ENCODE measurements at regions not wholly inside any gene's neighbourhood (a gene's known extent, or its start where the extent isn't known, plus 50 kb on each side); places are given as distances from the start of the nearest gene placed in this dataset.

GRCh38 chr16:9679213-9679767, 502.9 kb downstream of the GRIN2A start:
- H3K9me3 ChIP-seq: no peaks in the 10 kb centered on the region
- no peak overlapping the region for H3K4me3 ChIP-seq
- H3K36me3 ChIP-seq: no peaks in the 10 kb centered on the region
- DNase-seq: no peak
- no peak for TF ChIP-seq POLR2A (IDR thresholded peaks at IDR 0.05)
- TF ChIP-seq CTCF (IDR thresholded peaks at IDR 0.05): no peak
- no peak overlapping the region for H3K27ac ChIP-seq
- H3K4me1 ChIP-seq: peaks cover 0 to 9% (median 0%) of the 10 kb centered on the region in 4 donors
- no peaks in the 10 kb centered on the region for H3K27me3 ChIP-seq

- Histone ChIP-seq H3K9me3 (no peaks in the 10 kb centered on the region), H3K27me3 (no peaks in the 10 kb centered on the region), H3K27ac (no peak overlapping the region), H3K36me3 (no peaks in the 10 kb centered on the region), H3K4me1 (peaks cover 0 to 9% (median 0%) of the 10 kb centered on the region in 4 donors), H3K4me3 (no peak overlapping the region)
- TF ChIP-seq POLR2A (IDR thresholded peaks at IDR 0.05) (no peak), CTCF (IDR thresholded peaks at IDR 0.05) (no peak)
- DNase-seq: no peak
Measured at GRCh38 chr16:9680019-9680655, 502.1 kb downstream of the GRIN2A start.

- TF ChIP-seq CTCF (IDR thresholded peaks at IDR 0.05) (no peak), POLR2A (IDR thresholded peaks at IDR 0.05) (no peak)
- Histone ChIP-seq H3K9me3 (no peaks in the 10 kb centered on the region), H3K36me3 (no peaks in the 10 kb centered on the region), H3K4me1 (peaks cover 0 to 9% (median 0%) of the 10 kb centered on the region in 4 donors), H3K27me3 (no peaks in the 10 kb centered on the region), H3K4me3 (no peak overlapping the region), H3K27ac (no peak overlapping the region)
- no peak for DNase-seq
Measured at GRCh38 chr16:9680968-9681367, 501.3 kb downstream of the GRIN2A start.

- no peak overlapping the region for H3K4me3 ChIP-seq
- H3K4me1 ChIP-seq: peaks cover 0 to 9% (median 0%) of the 10 kb centered on the region in 4 donors
- H3K27ac ChIP-seq: no peak overlapping the region
- H3K36me3 ChIP-seq: no peaks in the 10 kb centered on the region
- H3K27me3 ChIP-seq: no peaks in the 10 kb centered on the region
- TF ChIP-seq POLR2A (IDR thresholded peaks at IDR 0.05) (no peak), CTCF (IDR thresholded peaks at IDR 0.05) (no peak)
- H3K9me3 ChIP-seq: no peaks in the 10 kb centered on the region
- DNase-seq: no peak
Measured at GRCh38 chr16:9681508-9681907, 500.7 kb downstream of the GRIN2A start.

- Histone ChIP-seq H3K4me3 (no peak overlapping the region), H3K9me3 (no peaks in the 10 kb centered on the region), H3K36me3 (no peaks in the 10 kb centered on the region), H3K27me3 (no peaks in the 10 kb centered on the region), H3K4me1 (peaks cover 0 to 9% (median 0%) of the 10 kb centered on the region in 4 donors), H3K27ac (no peak overlapping the region)
- DNase-seq: no peak
- no peak for TF ChIP-seq CTCF (IDR thresholded peaks at IDR 0.05)
Measured at GRCh38 chr16:9682320-9682719, 499.9 kb downstream of the GRIN2A start.
